Calu3 (cell line): ENCODE measurements at regions not wholly inside any gene's neighbourhood (a gene's known extent, or its start where the extent isn't known, plus 50 kb on each side); places are given as distances from the start of the nearest gene placed in this dataset.

Experiments
- BruUV-seq: library from RNA; stranded (reverse); fragments of 400-500 nt; replicated peaks from 2 replicates; lab custom pipeline; 2021; lab: Mats Ljungman, UMichigan
- CTCF ChIA-PET: fragments of 300-600 bp; sonication (Branson Sonifier 250); formaldehyde crosslinking; loops from one replicate; lab custom pipeline; 2022; ENCODE audit warnings: antibody characterized with exemption; lab: Charles Lee
- DNase-seq: peaks from one replicate; pipeline ENCODE4 v3.0.0; 2022
- H3K27ac Mint-ChIP-seq: one replicate; pipeline ENCODE4 v1.8.0; 2022; ENCODE audit warnings: mixed read lengths; ENCODE audit not compliant: unreplicated experiment
- H3K27me3 Mint-ChIP-seq: one replicate; pipeline ENCODE4 v1.8.0; 2022; ENCODE audit warnings: mixed read lengths; ENCODE audit not compliant: unreplicated experiment
- H3K36me3 Mint-ChIP-seq: one replicate; pipeline ENCODE4 v1.8.0; 2022; ENCODE audit warnings: mild to moderate bottlenecking, moderate library complexity, mixed read lengths; ENCODE audit not compliant: insufficient read depth, unreplicated experiment
- H3K4me1 Mint-ChIP-seq: one replicate; pipeline ENCODE4 v1.8.0; 2022; ENCODE audit warnings: mild to moderate bottlenecking, low read depth, mixed read lengths; ENCODE audit not compliant: unreplicated experiment
- H3K4me3 Mint-ChIP-seq: one replicate; pipeline ENCODE4 v1.8.0; 2022; ENCODE audit warnings: mild to moderate bottlenecking, low read depth, moderate library complexity, mixed read lengths; ENCODE audit not compliant: unreplicated experiment
- H3K9me3 Mint-ChIP-seq: one replicate; pipeline ENCODE4 v1.8.0; 2022; ENCODE audit warnings: low read depth, mixed read lengths; ENCODE audit not compliant: unreplicated experiment
- intact Hi-C: fragments of 100-400 bp; cut with micrococcal nuclease; formaldehyde crosslinking; loops from one replicate; pipeline ENCODE4 v1.10.0; 2022; ENCODE audit not compliant: unreplicated experiment
- TF ChIP-seq, protein P1 (sequence below): fragments of 200-600 bp; IDR thresholded peaks from one replicate; pipeline ENCODE4 v1.8.0; 2022; ENCODE audit warnings: antibody characterized with exemption; ENCODE audit not compliant: unreplicated experiment

GRCh38 chr16:85251225-85251760, 139.0 kb upstream of the CIBAR2 start:
- TF ChIP-seq, protein P1, sequence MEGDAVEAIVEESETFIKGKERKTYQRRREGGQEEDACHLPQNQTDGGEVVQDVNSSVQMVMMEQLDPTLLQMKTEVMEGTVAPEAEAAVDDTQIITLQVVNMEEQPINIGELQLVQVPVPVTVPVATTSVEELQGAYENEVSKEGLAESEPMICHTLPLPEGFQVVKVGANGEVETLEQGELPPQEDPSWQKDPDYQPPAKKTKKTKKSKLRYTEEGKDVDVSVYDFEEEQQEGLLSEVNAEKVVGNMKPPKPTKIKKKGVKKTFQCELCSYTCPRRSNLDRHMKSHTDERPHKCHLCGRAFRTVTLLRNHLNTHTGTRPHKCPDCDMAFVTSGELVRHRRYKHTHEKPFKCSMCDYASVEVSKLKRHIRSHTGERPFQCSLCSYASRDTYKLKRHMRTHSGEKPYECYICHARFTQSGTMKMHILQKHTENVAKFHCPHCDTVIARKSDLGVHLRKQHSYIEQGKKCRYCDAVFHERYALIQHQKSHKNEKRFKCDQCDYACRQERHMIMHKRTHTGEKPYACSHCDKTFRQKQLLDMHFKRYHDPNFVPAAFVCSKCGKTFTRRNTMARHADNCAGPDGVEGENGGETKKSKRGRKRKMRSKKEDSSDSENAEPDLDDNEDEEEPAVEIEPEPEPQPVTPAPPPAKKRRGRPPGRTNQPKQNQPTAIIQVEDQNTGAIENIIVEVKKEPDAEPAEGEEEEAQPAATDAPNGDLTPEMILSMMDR, result no peak
- intact Hi-C loops, result no loop called here
- no peaks in the 10 kb centered on the region for H3K36me3 Mint-ChIP-seq
- H3K9me3 Mint-ChIP-seq, result no peaks in the 10 kb centered on the region
- CTCF ChIA-PET, result no interaction called here
- BruUV-seq, result no TSS peak
- H3K27ac Mint-ChIP-seq, result no peak overlapping the region
- no peak for DNase-seq
- no peaks in the 10 kb centered on the region for H3K4me1 Mint-ChIP-seq
- H3K4me3 Mint-ChIP-seq, result no peak overlapping the region
- H3K27me3 Mint-ChIP-seq, result peaks cover 78% of the 10 kb centered on the region

- TF ChIP-seq, protein P1, result no peak
- H3K4me3 Mint-ChIP-seq, result no peak overlapping the region
- no peaks in the 10 kb centered on the region for H3K4me1 Mint-ChIP-seq
- peaks cover 78% of the 10 kb centered on the region for H3K27me3 Mint-ChIP-seq
- CTCF ChIA-PET, result interaction anchor here (1.4 kb wide), 1 partner anchor 11 kb away, joined by 4 read pairs; no protein-coding TSS in a partner anchor
- DNase-seq, result no peak
- no peaks in the 10 kb centered on the region for H3K36me3 Mint-ChIP-seq
- H3K27ac Mint-ChIP-seq, result no peak overlapping the region
- no peaks in the 10 kb centered on the region for H3K9me3 Mint-ChIP-seq
- no TSS peak for BruUV-seq
- intact Hi-C loops, result no loop called here
Observed at GRCh38 chr16:85252014-85252413, 139.7 kb upstream of the CIBAR2 start.

DNA sequence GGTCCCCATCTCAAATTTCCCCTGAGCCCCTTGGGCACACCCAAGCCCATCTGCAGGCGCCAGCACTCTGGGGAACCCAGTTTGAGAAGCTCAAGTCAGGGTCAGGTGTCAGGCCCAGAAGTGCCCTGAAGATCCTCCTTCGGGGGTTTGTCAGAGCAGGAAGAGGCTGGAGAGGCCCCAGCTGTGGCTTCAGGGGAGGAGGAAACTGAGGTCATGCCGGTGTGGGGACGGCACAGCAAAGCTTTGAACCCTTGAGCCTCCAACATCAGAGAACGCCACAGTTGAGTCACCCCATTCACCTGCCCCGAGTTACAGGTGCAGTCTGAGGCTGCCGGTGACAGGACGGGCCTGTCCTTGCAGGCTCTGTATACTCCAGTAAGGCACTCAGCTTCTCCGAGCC, 140.2 kb upstream of the CIBAR2 start:
- BruUV-seq, result no TSS peak
- intact Hi-C loops, result no loop called here
- H3K9me3 Mint-ChIP-seq, result no peaks in the 10 kb centered on the region
- H3K4me1 Mint-ChIP-seq, result no peaks in the 10 kb centered on the region
- H3K36me3 Mint-ChIP-seq, result no peaks in the 10 kb centered on the region
- TF ChIP-seq, protein P1, result no peak
- H3K4me3 Mint-ChIP-seq, result no peak overlapping the region
- no peak overlapping the region for H3K27ac Mint-ChIP-seq
- no peak for DNase-seq
- peaks cover 78% of the 10 kb centered on the region for H3K27me3 Mint-ChIP-seq
- CTCF ChIA-PET, result interaction anchor here (1.4 to 1.7 kb wide), 4 partner anchors 11 to 138 kb away, joined by 3 to 7 read pairs (median 4); no protein-coding TSS in a partner anchor

DNA sequence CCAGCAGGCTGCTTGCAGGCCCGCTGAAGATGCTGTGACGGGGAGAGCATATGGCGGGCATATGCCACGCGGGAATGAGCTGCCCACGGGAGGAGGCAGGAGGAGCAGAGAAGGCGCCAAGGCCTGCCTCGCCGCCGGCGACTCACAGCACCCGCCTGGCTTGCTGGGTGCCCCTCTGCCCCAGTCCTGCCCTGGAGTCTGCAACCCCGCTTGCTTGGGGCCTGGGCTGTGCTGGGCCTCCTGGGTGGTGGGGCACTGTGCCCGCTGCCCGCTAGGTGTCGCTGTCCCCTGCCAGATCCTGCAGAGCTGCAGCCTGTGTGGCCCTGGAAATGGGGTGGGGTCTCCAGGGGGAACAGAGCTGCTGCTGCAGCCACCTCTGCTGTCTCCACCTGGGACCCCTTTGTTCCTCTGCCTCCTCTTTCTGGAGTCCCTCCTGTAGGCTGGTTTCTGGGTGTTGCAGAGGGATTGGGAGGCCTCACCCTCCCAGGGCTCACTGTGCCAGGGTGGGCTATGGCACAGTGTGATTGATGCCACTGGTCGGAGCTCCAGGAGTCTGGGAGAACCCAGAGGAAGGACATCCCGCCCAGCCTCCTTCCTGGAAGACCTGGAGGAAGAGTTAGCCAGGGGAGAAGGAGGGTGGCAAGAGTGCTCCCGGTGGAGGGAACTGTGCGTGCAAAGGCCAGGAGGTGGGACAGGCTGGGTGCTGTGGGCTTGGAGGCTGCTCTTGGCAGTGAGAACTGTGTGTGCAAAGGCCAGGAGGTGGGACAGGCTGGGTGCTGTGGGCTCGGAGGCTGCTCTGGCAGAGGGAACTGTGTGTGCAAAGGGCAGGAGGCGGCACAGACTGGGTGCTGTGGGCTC, 141.0 kb upstream of the CIBAR2 start:
- no peak overlapping the region for H3K4me3 Mint-ChIP-seq
- peak; percentile 81 for DNase-seq
- no peak overlapping the region for H3K27ac Mint-ChIP-seq
- CTCF ChIA-PET, result interaction anchor here (0.5 to 1.7 kb wide), 8 partner anchors 8 to 507 kb away, joined by 3 to 7 read pairs (median 4); no protein-coding TSS in a partner anchor
- H3K27me3 Mint-ChIP-seq, result peaks cover 78% of the 10 kb centered on the region
- intact Hi-C loops, result no loop called here
- no peaks in the 10 kb centered on the region for H3K4me1 Mint-ChIP-seq
- H3K36me3 Mint-ChIP-seq, result no peaks in the 10 kb centered on the region
- H3K9me3 Mint-ChIP-seq, result no peaks in the 10 kb centered on the region
- TF ChIP-seq, protein P1, result peak; percentile 95
- BruUV-seq, result no TSS peak
